NCI-H2029 treated with DMSO at 0.1 percent for 48 hours (cell line): ENCODE measurements at regions not wholly inside any gene's neighbourhood (a gene's known extent, or its start where the extent isn't known, plus 50 kb on each side); places are given as distances from the start of the nearest gene placed in this dataset.

Experiments
- DNase-seq: peaks from one replicate; lab custom pipeline; 2025; lab: John Stamatoyannopoulos, UW

- DNase-seq = no peak
These were observed 51.5 kb upstream of the SALL3 start for GRCh38 chr18:78928076-78928475.

GRCh38 chr18:78929516-78929915, 50.1 kb upstream of the SALL3 start:
- DNase-seq = no peak
